Medulla oblongata (tissue), 1 donor: ENCODE measurements at regions not wholly inside any gene's neighbourhood (a gene's known extent, or its start where the extent isn't known, plus 50 kb on each side); places are given as distances from the start of the nearest gene placed in this dataset.
A peak's percentile ranks its signal among the peaks of the same experiment; 100 is the strongest.

Experiments
- DNase-seq: peaks from one replicate; pipeline ENCODE4 v3.0.0-alpha.2; 2015; ENCODE audit errors: extremely low spot score

- DNase-seq, result no peak
These were observed 1459.3 kb downstream of the UQCRFS1 start for GRCh38 chr19:27753622-27754021.

GRCh38 chr19:27752530-27753184, 1460.3 kb downstream of the UQCRFS1 start:
- no peak for DNase-seq

GRCh38 chr19:27751044-27751391, 1461.9 kb downstream of the UQCRFS1 start:
- no peak for DNase-seq

- peak; percentile 2 for DNase-seq
These were observed 1462.4 kb downstream of the UQCRFS1 start for GRCh38 chr19:27750391-27751043.

- DNase-seq, result no peak
These were observed 1464.3 kb downstream of the UQCRFS1 start for GRCh38 chr19:27748551-27749152.

- DNase-seq, result peak; percentile 5
These were observed 1466.1 kb downstream of the UQCRFS1 start for GRCh38 chr19:27746691-27747380.

- no peak for DNase-seq
These were observed 1466.9 kb downstream of the UQCRFS1 start for GRCh38 chr19:27745978-27746542.

GRCh38 chr19:27744926-27745768, 1467.8 kb downstream of the UQCRFS1 start:
- peak; percentile 6 for DNase-seq

GRCh38 chr19:27742041-27742440, 1470.9 kb downstream of the UQCRFS1 start:
- no peak for DNase-seq

- no peak for DNase-seq
These were observed 1471.7 kb downstream of the UQCRFS1 start for GRCh38 chr19:27741236-27741635.

GRCh38 chr19:27740396-27740795, 1472.6 kb downstream of the UQCRFS1 start:
- no peak for DNase-seq

- no peak for DNase-seq
These were observed 1474.3 kb downstream of the UQCRFS1 start for GRCh38 chr19:27738569-27739193.

- DNase-seq, result no peak
These were observed 1476.7 kb downstream of the UQCRFS1 start for GRCh38 chr19:27736225-27736624.

- DNase-seq, result no peak
These were observed 1477.6 kb downstream of the UQCRFS1 start for GRCh38 chr19:27735314-27735713.

GRCh38 chr19:27734496-27735220, 1478.3 kb downstream of the UQCRFS1 start:
- no peak for DNase-seq

- DNase-seq, result no peak
These were observed 1479.2 kb downstream of the UQCRFS1 start for GRCh38 chr19:27733551-27734266.

- no peak for DNase-seq
These were observed 1483.6 kb downstream of the UQCRFS1 start for GRCh38 chr19:27729332-27729731.

GRCh38 chr19:27722625-27723024, 1490.3 kb downstream of the UQCRFS1 start:
- DNase-seq, result no peak

GRCh38 chr19:27720155-27720554, 1492.8 kb downstream of the UQCRFS1 start:
- no peak for DNase-seq

GRCh38 chr19:27719034-27719433, 1493.9 kb downstream of the UQCRFS1 start:
- DNase-seq, result no peak
